Mesenchymal stem cell (in vitro differentiated cells and primary cell): ENCODE measurements at regions not wholly inside any gene's neighbourhood (a gene's known extent, or its start where the extent isn't known, plus 50 kb on each side); places are given as distances from the start of the nearest gene placed in this dataset.

Experiments
- DNase-seq: peaks from one replicate; pipeline ENCODE4 v3.0.0-alpha.2; 2013
- H2AFZ ChIP-seq: one replicate; pipeline ENCODE4 v1.6.1; 2013; ENCODE audit warnings: low read depth, mild to moderate bottlenecking, control low read depth, inconsistent platforms, low read length, moderate library complexity
- H2AK5ac ChIP-seq: 2 replicates; pipeline ENCODE4 v1.6.1; 2013; ENCODE audit warnings: low read length, moderate library complexity, mild to moderate bottlenecking, inconsistent platforms; ENCODE audit not compliant: severe bottlenecking
- H2BK120ac ChIP-seq: one replicate; pipeline ENCODE4 v1.6.1; 2013; ENCODE audit warnings: low read depth, mild to moderate bottlenecking, inconsistent platforms, low read length, moderate library complexity
- H2BK12ac ChIP-seq, 2 experiments: one replicate each; pipeline ENCODE4 v1.6.1; 2013; ENCODE audit warnings: inconsistent platforms in 2 of 2, low read length in 2 of 2, mild to moderate bottlenecking in 2 of 2, moderate library complexity in 2 of 2, control low read depth in 1 of 2
- H2BK15ac ChIP-seq: one replicate; pipeline ENCODE4 v1.6.1; 2013; ENCODE audit warnings: mild to moderate bottlenecking, low read depth, inconsistent platforms; ENCODE audit not compliant: poor library complexity, severe bottlenecking
- H2BK5ac ChIP-seq: 2 replicates; pipeline ENCODE4 v1.6.1; 2013; ENCODE audit warnings: low read depth, mild to moderate bottlenecking, low read length, control low read depth, inconsistent platforms; ENCODE audit not compliant: poor library complexity, severe bottlenecking
- H3K14ac ChIP-seq, 2 experiments: one replicate each; pipeline ENCODE4 v1.6.1; 2013; ENCODE audit warnings: inconsistent platforms in 2 of 2, low read length in 2 of 2, control low read depth in 1 of 2, mild to moderate bottlenecking in 1 of 2, moderate library complexity in 1 of 2
- H3K18ac ChIP-seq, 2 experiments: one replicate each; pipeline ENCODE4 v1.6.1; 2013; ENCODE audit warnings: inconsistent platforms in 2 of 2, low read length in 2 of 2, control low read depth in 1 of 2, low read depth in 1 of 2, mild to moderate bottlenecking in 1 of 2
- H3K23ac ChIP-seq, 2 experiments: one replicate each; pipeline ENCODE4 v1.6.1; 2013; ENCODE audit warnings: inconsistent platforms in 2 of 2, low read length in 2 of 2, mild to moderate bottlenecking in 2 of 2, moderate library complexity in 2 of 2, control low read depth in 1 of 2
- H3K27ac ChIP-seq: 2 replicates; pipeline ENCODE4 v1.5.1; 2013; ENCODE audit warnings: mild to moderate bottlenecking, moderate library complexity, low read length, control low read depth, inconsistent platforms; ENCODE audit not compliant: poor library complexity, severe bottlenecking
- H3K27me3 ChIP-seq, 2 experiments: 2 replicates each; pipeline versions ENCODE4 v1.6.1 to v1.7.0; 2013; ENCODE audit warnings: low read length in 2 of 2, mild to moderate bottlenecking in 2 of 2, moderate library complexity in 2 of 2, control low read depth in 1 of 2, inconsistent platforms in 1 of 2; ENCODE audit not compliant: control insufficient read depth in 1 of 2, insufficient read depth in 1 of 2
- H3K36me3 ChIP-seq, 2 experiments: 2 replicates each; pipeline versions ENCODE4 v1.6.1 to v1.7.0; 2013; ENCODE audit warnings: low read length in 2 of 2, control low read depth in 1 of 2, inconsistent platforms in 1 of 2, low read depth in 1 of 2, mild to moderate bottlenecking in 1 of 2; ENCODE audit not compliant: insufficient read depth in 2 of 2, control insufficient read depth in 1 of 2
- H3K4ac ChIP-seq, 2 experiments: one replicate each; pipeline ENCODE4 v1.6.1; 2013; ENCODE audit warnings: inconsistent platforms in 2 of 2, low read length in 2 of 2, mild to moderate bottlenecking in 2 of 2, moderate library complexity in 2 of 2, control low read depth in 1 of 2, low read depth in 1 of 2
- H3K4me1 ChIP-seq: 2 replicates; pipeline ENCODE4 v1.6.1; 2013; ENCODE audit warnings: low read depth, low read length, control low read depth; ENCODE audit not compliant: control insufficient read depth, insufficient read depth
- H3K4me2 ChIP-seq: 2 replicates; pipeline ENCODE4 v1.6.1; 2013; ENCODE audit warnings: low read length, mild to moderate bottlenecking, inconsistent platforms; ENCODE audit not compliant: poor library complexity, severe bottlenecking
- H3K4me3 ChIP-seq, 2 experiments: 2 replicates each; pipeline versions ENCODE4 v1.5.1 to v1.7.0; 2013; ENCODE audit warnings: low read length in 2 of 2, mild to moderate bottlenecking in 2 of 2, control low read depth in 1 of 2, low read depth in 1 of 2; ENCODE audit not compliant: insufficient read depth in 1 of 2
- H3K79me1 ChIP-seq: replicated peaks from 2 replicates; pipeline ENCODE4 v1.6.1; 2013; ENCODE audit warnings: mild to moderate bottlenecking, control low read depth, low read length, inconsistent platforms; ENCODE audit not compliant: poor library complexity, severe bottlenecking
- H3K9ac ChIP-seq: 2 replicates; pipeline ENCODE4 v1.7.0; 2013; ENCODE audit warnings: mild to moderate bottlenecking, low read length, moderate library complexity
- H3K9me3 ChIP-seq: 2 replicates; pipeline ENCODE4 v1.7.0; 2013; ENCODE audit warnings: mild to moderate bottlenecking, low read length; ENCODE audit not compliant: control insufficient read depth
- H4K8ac ChIP-seq: one replicate; pipeline ENCODE4 v1.6.1; 2013; ENCODE audit warnings: inconsistent platforms, mild to moderate bottlenecking, low read length, moderate library complexity
- H4K91ac ChIP-seq: one replicate; pipeline ENCODE4 v1.6.1; 2013; ENCODE audit warnings: mild to moderate bottlenecking, low read length, inconsistent platforms
- WGBS: methylation state at CpG from one replicate; pipeline ENCODE4 v1.1.7; 2013; ENCODE audit warnings: mixed read lengths; 5-methylcytosine and 5-hydroxymethylcytosine counted together

GRCh38 chr11:15519911-15520310 lies 405.2 kb downstream of the INSC start:
- DNase-seq: no peak
- H3K4ac ChIP-seq: no peak overlapping the region
- H3K9me3 ChIP-seq: peaks cover 41% of the 10 kb centered on the region
- H2BK12ac ChIP-seq: no peak overlapping the region
- H3K9ac ChIP-seq: no peak overlapping the region
- H3K27me3 ChIP-seq: no peaks in the 10 kb centered on the region
- peak overlapping the region in 1 of 2 experiments; percentile 44 for H3K14ac ChIP-seq
- H4K91ac ChIP-seq: no peak overlapping the region
- no peak overlapping the region for H2AK5ac ChIP-seq
- no peak overlapping the region for H3K23ac ChIP-seq
- H2BK120ac ChIP-seq: no peak overlapping the region
- no peaks in the 10 kb centered on the region for H3K79me1 ChIP-seq
- H3K36me3 ChIP-seq: no peaks in the 10 kb centered on the region
- H2BK5ac ChIP-seq: no peak overlapping the region
- H3K4me3 ChIP-seq: no peak overlapping the region
- no peak overlapping the region for H2AFZ ChIP-seq
- no peak overlapping the region for H3K27ac ChIP-seq
- no peak overlapping the region for H2BK15ac ChIP-seq
- no peak overlapping the region for H4K8ac ChIP-seq
- 49% methylated on average over 2 of the region's 2 CpGs for WGBS
- no peak overlapping the region for H3K18ac ChIP-seq
- H3K4me1 ChIP-seq: no peaks in the 10 kb centered on the region
- H3K4me2 ChIP-seq: no peak overlapping the region

- Histone ChIP-seq H2BK15ac (no peak overlapping the region), H3K4me2 (no peak overlapping the region), H3K4ac (no peak overlapping the region), H2AFZ (no peak overlapping the region), H3K27me3 (no peaks in the 10 kb centered on the region), H2BK120ac (no peak overlapping the region), H2AK5ac (no peak overlapping the region), H3K18ac (no peak overlapping the region), H2BK5ac (no peak overlapping the region), H3K9me3 (peaks cover 51% of the 10 kb centered on the region), H3K4me3 (no peak overlapping the region), H4K8ac (no peak overlapping the region), H3K14ac (no peak overlapping the region), H3K27ac (no peak overlapping the region), H3K36me3 (no peaks in the 10 kb centered on the region), H3K79me1 (no peaks in the 10 kb centered on the region), H2BK12ac (no peak overlapping the region), H3K4me1 (no peaks in the 10 kb centered on the region), H3K23ac (no peak overlapping the region), H3K9ac (no peak overlapping the region), H4K91ac (no peak overlapping the region)
- DNase-seq: no peak
- 20% methylated on average over 2 of the region's 2 CpGs for WGBS
These were observed 408.8 kb downstream of the INSC start for GRCh38 chr11:15523543-15523942.

GRCh38 chr11:15525582-15525981 lies 410.9 kb downstream of the INSC start:
- H3K9me3 ChIP-seq: peaks cover 45% of the 10 kb centered on the region
- no peak overlapping the region for H2AFZ ChIP-seq
- no peak overlapping the region for H2BK15ac ChIP-seq
- no peak overlapping the region for H3K9ac ChIP-seq
- H2AK5ac ChIP-seq: no peak overlapping the region
- no peak overlapping the region for H3K14ac ChIP-seq
- no peak overlapping the region for H3K23ac ChIP-seq
- no peak overlapping the region for H2BK120ac ChIP-seq
- no peak overlapping the region for H3K4me2 ChIP-seq
- no peak overlapping the region for H4K91ac ChIP-seq
- no peaks in the 10 kb centered on the region for H3K79me1 ChIP-seq
- H3K27me3 ChIP-seq: no peaks in the 10 kb centered on the region
- H2BK5ac ChIP-seq: no peak overlapping the region
- no peak for DNase-seq
- no peaks in the 10 kb centered on the region for H3K36me3 ChIP-seq
- no peak overlapping the region for H2BK12ac ChIP-seq
- H3K27ac ChIP-seq: no peak overlapping the region
- no peak overlapping the region for H3K4ac ChIP-seq
- no peak overlapping the region for H3K18ac ChIP-seq
- no peaks in the 10 kb centered on the region for H3K4me1 ChIP-seq
- WGBS: 82% methylated on average over 1 of the region's 1 CpG
- H4K8ac ChIP-seq: no peak overlapping the region
- H3K4me3 ChIP-seq: no peak overlapping the region

- Histone ChIP-seq H3K4me2 (no peak overlapping the region), H4K8ac (no peak overlapping the region), H3K4ac (no peak overlapping the region), H2BK15ac (no peak overlapping the region), H3K18ac (no peak overlapping the region), H3K4me1 (no peaks in the 10 kb centered on the region), H3K79me1 (no peaks in the 10 kb centered on the region), H3K4me3 (no peak overlapping the region), H3K27me3 (no peaks in the 10 kb centered on the region), H3K9me3 (peaks cover 45% of the 10 kb centered on the region), H2AK5ac (no peak overlapping the region), H3K27ac (no peak overlapping the region), H3K14ac (no peak overlapping the region), H4K91ac (no peak overlapping the region), H2AFZ (no peak overlapping the region), H3K36me3 (no peaks in the 10 kb centered on the region), H3K23ac (no peak overlapping the region), H2BK5ac (no peak overlapping the region), H2BK120ac (no peak overlapping the region), H2BK12ac (no peak overlapping the region), H3K9ac (no peak overlapping the region)
- 85% methylated on average over 1 of the region's 2 CpGs for WGBS
- no peak for DNase-seq
These were observed 411.3 kb downstream of the INSC start for GRCh38 chr11:15526032-15526431.
